GM12873 (cell line): ENCODE measurements at regions not wholly inside any gene's neighbourhood (a gene's known extent, or its start where the extent isn't known, plus 50 kb on each side); places are given as distances from the start of the nearest gene placed in this dataset.

ENCODE experiments used
- CTCF ChIP-seq: IDR thresholded peaks from 2 replicates; pipeline ENCODE4 v1.5.1; 2012; ENCODE audit warnings: low read depth, mild to moderate bottlenecking, moderate library complexity, low read length, control low read depth; ENCODE audit not compliant: insufficient read depth; ENCODE audit errors: missing control alignments

- TF ChIP-seq CTCF, result no peak
Measured at GRCh38 chr6:17035257-17036064, 66.4 kb upstream of the STMND1 start.

GRCh38 chr6:17033746-17034145 is 68.1 kb upstream of the STMND1 start:
- no peak for TF ChIP-seq CTCF

- TF ChIP-seq CTCF, result no peak
Measured at GRCh38 chr6:17032988-17033634, 68.7 kb upstream of the STMND1 start.

- no peak for TF ChIP-seq CTCF
Measured at GRCh38 chr6:17032590-17032987, 69.3 kb upstream of the STMND1 start.

- TF ChIP-seq CTCF, result no peak
Measured at GRCh38 chr6:17031961-17032360, 69.9 kb upstream of the STMND1 start.

GRCh38 chr6:17027441-17027840 is 74.4 kb upstream of the STMND1 start:
- no peak for TF ChIP-seq CTCF

GRCh38 chr6:17022604-17023003 is 79.2 kb upstream of the STMND1 start:
- no peak for TF ChIP-seq CTCF
